GM19467 (cell line): ENCODE measurements at regions not wholly inside any gene's neighbourhood (a gene's known extent, or its start where the extent isn't known, plus 50 kb on each side); places are given as distances from the start of the nearest gene placed in this dataset.
"Not testable (repeated sequence)": the region's sequence is repeated elsewhere in the genome, so short reads cannot be mapped to it uniquely, and the experiment has no call there.

ENCODE experiments used
- ATAC-seq: cut with Tn5 transposase; IDR thresholded peaks from one replicate; pipeline ENCODE4 v1.9.1; 2021; ENCODE audit warnings: mild to moderate bottlenecking, moderate library complexity; ENCODE audit not compliant: unreplicated experiment

GRCh38 chr10:46740368-46740767, 161.4 kb downstream of the SYT15 start:
- ATAC-seq = not testable (repeated sequence)

DNA sequence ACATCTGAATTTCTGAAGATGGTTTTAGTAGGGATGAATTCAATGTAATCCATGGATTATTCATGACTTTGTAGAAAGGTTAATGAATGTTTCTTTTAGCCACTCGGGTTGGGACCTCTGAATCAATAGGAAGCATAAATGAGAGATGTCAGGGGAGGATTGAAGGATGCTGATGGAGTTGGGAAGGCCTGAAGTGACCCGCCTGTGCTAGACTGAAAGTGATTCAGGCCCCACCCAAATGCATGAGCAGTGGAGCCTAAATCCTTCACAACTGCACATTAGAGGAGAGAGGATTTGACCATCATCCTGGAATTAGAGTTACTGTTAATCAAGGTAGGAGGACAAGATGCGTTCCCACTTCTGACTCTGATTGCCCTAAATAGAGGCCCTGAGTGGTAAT, 162.2 kb upstream of the PTPN20 start:
- ATAC-seq = not testable (repeated sequence)

DNA sequence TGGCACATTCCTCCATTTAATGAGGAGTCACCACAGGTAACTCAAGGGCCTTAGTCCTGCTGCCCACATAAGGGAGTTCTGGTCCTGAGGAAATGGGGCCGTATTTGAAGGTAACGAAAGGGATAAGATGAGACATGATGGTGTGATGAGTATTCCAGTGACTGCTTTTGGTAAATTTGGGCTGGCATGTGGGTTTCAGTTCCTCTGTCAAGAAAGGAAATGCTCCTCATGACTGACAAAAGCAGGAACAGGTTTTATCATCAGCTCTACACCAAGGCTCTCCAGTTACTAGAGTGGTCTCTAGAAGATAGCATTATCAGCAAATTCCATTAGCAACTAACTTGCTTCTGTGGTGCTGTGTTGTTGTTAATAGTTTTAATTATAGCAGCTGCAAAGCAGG, 161.8 kb upstream of the PTPN20 start:
- ATAC-seq = not testable (repeated sequence)

DNA sequence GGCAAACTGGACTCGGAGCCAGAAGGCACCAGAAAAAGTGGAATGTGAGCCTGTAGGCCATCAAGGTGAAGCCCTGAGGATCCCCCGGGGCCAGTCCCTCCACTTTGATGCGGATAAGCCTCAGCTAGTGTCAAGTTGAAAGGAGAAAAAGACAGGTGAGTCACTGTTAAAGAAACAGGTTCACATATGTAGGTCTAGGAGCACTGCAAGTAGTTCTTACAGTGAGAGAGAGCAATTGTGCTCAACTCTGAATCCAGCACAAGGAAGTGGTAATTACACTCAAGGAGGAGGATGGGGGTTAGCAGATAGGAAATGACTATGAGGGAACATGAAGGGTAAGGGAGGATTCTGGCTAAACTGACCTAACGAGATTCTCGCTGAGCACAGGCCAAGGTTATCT, 157.5 kb upstream of the PTPN20 start:
- not testable (repeated sequence) for ATAC-seq

DNA sequence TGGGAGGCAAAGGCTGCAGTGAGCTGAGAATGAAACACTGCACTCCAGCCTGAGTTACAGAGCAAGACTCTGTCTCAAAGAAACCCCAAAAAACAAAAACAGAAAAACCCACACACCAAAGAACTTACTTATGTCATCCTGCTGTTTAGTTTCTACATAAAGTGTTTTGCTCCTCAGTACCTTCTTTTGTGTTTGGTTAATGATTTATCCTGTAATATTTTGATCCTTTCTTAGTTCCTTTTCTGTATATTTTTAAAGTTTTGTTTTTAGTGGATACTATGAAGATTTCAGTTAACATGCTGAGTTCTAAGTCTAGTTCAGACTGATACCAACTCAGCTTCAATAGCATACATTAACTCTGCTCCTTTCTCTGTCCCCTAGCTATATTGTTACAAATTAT, 149.8 kb upstream of the PTPN20 start:
- ATAC-seq = peak; percentile 87

DNA sequence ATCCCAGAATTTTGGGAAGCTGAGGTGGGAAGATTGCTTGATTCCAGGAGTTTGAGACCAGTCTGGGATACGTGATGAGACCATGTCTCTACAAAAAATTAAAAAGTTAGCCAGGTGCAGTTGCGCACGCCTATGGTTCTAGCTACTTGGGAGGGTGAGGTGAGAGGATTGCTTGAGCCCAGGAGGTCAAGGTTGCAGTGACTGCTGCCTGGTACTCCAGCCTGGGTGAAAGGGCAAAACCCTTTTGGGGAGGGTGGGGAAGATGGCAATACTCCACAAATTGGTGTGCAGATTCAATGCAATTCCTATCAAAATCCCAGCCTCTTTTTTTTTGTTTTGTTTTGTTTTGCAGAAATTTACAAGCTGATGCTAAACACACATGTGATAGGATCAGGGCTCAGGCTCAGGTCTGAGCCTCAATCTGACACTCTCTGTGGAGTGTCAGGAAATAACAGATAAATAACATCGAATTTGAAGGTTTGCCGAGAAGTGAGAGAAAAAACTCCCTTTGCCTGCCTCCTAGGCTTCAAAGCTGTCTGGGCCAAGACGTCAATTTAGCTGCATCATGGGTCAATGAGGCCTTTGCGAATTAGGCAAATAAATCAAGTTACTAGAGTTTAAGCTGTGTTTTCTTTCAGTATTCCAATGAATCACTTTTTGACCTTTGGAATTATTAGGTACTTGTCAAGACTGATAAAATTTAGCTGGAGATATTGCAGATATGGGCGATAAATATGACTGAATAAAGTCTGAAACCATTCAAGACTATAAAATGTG, 142.5 kb upstream of the PTPN20 start:
- not testable (repeated sequence) for ATAC-seq

DNA sequence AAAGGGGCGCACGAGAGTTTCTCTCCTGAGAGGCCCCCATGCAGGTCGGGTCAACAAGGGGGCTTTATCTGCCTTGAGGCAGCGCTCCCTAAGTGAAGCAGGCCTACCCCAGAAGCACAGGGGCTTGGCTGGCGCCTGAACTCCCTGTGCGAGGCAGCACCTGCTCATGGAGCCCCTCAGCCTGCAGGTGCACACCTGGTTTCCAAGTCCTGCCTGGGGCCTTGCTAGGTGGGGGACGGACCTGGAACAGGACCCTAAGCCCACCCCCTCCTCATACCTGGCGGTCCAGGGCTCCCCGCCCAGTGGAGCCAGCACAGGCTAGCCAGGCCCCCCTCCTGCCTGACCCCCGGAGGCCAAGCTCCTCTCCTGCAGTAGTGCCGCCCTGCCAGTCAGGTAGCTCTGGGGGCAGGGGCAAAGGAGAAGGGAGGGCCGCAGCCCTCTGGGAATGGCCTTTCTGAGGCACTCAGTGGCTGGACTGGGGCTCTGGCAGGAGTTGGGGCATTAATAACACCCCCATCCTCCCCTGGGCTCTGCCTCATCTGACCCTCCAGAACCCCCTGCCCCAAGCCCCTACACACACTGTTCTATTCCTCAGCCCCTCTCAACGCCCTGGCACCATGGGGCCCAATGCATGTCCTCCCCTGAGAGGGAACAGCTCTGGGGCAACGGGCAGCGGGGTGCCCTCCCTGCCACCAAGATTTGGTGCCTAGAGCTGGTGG, 137.9 kb upstream of the PTPN20 start:
- ATAC-seq = not testable (repeated sequence)

DNA sequence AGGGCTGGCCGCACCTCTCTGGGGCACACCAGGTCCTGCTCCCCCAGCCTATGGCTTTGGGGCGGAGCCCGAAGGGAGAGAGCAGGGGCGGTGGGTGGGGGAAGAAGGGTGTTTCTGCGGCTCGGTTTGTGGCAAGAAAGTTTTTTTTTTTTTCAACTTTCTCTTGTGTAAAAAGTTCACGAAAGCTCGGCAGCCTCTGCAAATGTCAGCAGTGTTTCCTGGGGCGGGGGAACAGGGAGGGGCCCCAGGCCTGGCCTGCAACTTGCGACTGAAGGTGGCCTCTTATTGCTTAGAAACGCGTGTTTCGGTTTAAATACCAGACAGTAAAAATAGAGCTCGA, 137.4 kb upstream of the PTPN20 start:
- ATAC-seq = not testable (repeated sequence)

DNA sequence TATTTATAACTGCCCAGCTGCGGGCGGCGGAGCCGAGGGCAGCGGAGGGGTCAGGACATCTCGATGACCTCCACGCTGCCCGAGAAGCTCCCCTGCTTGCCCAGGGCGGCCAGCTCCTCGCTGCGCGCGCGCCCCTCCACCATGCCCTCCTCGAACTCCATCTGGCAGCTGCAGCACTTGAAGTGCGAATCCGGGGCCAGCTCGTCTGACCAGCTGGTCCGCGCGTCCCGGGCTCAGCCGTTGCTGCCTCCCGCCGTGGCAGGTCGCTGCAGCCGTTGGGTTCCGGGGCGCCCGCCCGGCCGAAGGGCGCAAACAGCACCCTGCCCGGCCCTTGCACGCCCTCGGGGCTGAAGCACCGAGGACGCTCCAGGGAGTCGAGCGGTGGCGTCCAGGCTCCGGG, 136.9 kb upstream of the PTPN20 start:
- not testable (repeated sequence) for ATAC-seq

DNA sequence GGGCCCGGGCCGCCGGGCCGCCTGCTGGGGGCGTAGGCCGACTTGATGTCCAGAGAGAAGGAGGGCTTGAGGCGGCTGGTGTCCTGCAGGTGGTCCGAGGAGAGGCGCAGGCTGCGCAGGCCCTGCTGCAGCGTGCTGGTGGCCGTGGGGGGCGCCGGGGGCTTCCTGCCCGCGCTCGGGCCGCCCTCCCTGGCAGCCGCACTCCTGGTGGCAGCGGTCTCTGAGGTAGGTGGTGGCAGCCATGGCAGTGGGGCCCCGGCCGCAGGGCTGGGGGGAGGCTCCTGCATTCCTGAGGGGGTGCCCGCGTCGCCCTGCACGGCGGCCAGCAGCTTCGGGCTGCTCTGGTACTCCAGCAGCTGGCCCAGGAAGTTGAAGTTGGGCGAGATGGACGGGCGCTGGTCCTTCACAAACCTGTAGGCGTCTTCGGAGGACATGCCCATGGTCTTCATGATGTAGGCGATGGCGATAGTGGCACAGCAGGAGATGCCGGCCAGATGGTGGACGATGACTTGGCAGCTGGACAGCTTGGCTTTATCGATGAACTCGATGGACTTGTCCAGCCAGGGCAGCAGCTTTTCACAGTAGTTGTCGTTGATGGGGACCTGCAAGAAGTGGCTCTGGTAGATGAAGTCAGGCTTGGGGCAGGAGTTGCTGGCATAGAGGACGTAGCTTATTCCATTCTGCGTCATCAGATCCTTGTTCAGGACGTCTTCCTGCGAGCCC, 136.1 kb upstream of the PTPN20 start:
- ATAC-seq = not testable (repeated sequence)

- ATAC-seq = not testable (repeated sequence)
Measured at GRCh38 chr10:46775668-46776059, 135.6 kb upstream of the PTPN20 start.

- ATAC-seq = not testable (repeated sequence)
Measured at GRCh38 chr10:46779571-46779970, 131.7 kb upstream of the PTPN20 start.

DNA sequence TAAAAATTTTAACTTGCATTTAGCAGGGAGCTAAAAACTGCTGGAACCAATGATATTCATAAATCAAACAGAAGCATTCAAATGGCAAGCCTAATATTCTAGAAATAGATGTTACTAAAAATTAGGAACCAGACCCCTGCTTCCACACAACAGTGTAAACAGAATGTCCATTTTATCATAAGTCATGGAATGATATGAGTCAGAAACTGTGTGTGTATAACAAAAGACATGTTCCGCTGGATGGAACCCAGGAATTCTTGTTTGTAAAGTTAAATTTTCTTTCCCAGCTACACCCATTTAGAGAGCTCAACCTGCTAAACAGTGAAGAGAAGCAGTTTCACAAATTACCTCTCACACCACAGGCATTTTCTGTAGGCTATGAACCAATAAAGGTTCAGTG, 131.1 kb upstream of the PTPN20 start:
- ATAC-seq = not testable (repeated sequence)

- not testable (repeated sequence) for ATAC-seq
Measured at GRCh38 chr10:46781001-46781400, 130.2 kb upstream of the PTPN20 start.

- peak; percentile 43 for ATAC-seq
Measured at GRCh38 chr10:46782001-46782874, 129.0 kb upstream of the PTPN20 start.

GRCh38 chr10:46784665-46785064, 126.6 kb upstream of the PTPN20 start:
- ATAC-seq = not testable (repeated sequence)

- ATAC-seq = not testable (repeated sequence)
Measured at GRCh38 chr10:46786125-46786517, 125.1 kb upstream of the PTPN20 start.

DNA sequence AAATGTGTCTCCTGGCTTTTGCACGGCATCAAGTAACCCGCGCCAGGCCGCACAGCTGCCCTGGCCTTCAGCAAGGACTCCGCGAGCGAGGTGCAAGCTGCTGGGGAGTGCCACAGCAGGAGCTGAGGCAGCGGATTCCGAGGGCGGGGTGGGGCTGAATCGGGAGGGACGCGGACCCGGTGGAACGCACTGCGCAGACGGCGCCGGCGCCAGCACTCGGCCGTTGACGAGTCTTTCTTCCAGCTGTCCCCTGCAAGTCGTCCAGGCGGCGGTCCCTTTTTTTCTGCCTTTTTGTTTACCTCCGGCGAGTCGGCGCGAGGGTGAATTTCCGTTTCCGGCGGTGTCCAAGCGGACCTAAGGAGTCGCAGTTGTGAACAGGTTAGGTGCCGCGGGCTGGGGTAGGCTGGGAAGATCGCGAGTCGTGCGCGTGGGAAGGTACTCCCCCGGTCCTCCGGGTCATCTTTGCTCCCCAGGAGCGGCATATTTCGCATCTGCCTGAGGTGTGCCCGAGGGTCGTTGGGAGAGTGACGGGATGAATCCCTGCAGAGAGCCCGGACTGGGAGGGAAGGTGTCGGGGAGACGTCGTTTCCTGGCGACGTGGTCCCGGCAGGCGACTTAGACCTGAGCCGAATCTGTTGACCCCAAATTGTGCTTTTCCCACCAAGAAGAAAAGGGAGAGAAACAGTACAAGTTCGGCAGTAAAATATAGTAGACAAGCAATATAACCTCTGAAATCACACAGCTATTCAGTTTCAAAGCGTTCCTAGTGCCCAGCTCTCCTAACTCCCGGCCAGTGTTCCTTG, 124.5 kb upstream of the PTPN20 start:
- peak; percentile 50 for ATAC-seq

DNA sequence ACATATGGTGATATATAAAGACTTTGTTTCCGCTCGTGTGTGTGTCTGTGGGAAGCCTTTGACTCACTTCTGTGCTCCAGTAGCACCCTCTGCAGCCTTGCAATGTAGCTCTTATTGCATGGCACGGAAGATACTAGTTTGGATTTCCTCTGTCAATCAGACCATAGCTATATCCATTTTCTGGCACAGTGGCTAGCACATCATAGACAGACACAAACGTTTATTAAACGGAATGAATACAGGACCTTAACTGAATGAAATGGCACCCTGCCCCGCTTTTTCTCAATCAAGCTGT, 124.0 kb upstream of the PTPN20 start:
- ATAC-seq = no peak
